ENCODE measurements at regions not wholly inside any gene's neighbourhood (a gene's known extent, or its start where the extent isn't known, plus 50 kb on each side); places are given as distances from the start of the nearest gene placed in this dataset.
"Not testable (repeated sequence)": the region's sequence is repeated elsewhere in the genome, so short reads cannot be mapped to it uniquely, and the experiment has no call there.

DNA sequence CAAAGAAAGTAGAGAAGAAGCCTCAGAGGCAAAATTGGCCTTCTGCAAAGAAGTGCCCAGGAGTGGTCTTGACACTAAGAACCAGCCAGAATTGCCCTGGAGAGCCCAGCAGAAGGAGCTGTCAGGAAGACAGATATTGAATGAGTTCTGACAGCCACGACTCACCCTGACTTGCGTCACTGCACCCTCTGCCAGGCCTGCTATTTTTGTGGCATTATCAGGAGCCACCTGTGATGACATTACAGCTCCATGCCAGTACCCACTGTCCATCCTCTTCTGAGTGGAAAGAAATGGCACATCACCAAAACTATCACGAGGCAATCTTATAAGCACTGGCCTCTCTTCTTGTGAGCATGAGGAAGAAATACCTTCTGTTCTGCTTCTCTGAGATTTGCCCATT, 67.7 kb downstream of the SMIM20 start:
- DNase-seq = no peak

DNA sequence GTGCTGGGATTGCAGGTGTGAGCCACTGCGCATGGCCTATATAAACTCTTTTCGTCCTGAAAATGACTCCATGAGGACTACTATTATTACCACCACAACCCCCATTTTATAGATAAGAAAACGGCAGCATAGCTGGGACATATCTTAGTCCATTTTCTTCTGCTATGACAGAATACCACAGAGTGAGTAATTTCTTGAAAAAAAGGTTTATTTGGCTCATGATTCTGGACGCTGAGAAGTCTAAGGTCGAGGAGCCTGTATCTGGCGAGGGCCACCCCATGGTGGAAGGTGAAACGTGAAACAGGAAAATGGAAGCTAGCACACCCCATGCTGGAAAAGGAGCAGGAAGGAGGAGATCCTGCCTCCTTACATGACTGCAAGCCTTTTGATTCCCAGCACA, 68.9 kb downstream of the SMIM20 start:
- no peak for DNase-seq

DNA sequence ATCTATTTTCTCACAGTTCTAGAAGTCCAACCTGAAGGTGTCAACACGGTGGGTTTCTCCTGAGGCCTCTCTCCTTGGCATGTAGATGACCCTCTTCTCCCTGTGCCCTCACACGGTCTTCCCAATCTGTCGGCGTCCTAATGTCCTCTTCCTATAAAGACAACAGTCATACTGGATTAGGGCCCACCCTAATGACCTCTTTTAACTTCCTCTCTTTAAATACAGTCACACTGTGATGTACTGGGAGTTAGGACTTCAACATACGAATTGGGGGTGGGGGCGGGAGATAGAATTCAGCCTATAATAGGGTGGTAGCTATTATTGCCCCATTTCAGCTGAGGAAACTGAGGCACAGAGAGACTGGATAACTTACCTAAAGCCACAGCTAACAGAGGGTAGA, 70.2 kb downstream of the SMIM20 start:
- no peak for DNase-seq

GRCh38 chr4:25984796-25985195, 70.8 kb downstream of the SMIM20 start:
- no peak for DNase-seq

DNA sequence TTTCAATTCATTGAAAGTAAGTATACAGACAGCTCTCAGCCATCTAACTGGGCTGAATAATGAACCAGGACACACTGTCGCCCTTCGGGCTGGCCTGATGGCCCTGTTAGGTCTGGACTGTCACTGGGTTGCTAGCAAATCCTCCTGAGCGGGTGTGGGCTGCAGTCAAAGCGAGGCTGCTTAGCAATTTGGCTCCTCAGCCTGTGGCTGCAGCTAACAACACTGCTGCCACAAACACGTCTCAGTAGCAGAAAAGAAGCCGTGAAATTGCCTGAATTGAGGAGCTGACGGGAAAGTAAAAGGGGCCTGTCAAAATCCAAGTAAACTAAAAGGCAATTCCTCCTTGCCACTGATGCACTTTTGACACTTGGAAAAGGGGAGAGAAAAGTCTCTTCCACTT, 72.8 kb downstream of the SMIM20 start:
- DNase-seq = no peak

DNA sequence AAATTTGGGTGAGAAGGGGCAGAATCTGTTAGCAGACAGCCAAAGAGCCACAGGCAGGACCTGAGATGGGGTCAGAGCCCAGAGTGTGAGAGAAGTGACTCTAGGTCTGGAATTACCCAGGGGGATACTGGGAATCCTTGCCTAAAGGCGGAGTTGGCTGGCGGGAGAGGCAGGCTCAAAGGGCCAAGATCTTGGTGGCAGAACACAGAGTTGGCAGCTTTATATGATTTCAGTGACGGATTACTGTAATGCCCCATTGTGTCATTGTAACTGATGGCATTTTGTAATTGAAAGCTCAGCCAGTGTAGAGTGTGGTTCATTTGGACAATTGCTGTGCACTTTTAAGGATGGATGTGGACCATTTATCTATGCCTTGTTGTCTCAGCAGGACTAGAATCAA, 77.3 kb downstream of the SMIM20 start:
- DNase-seq = no peak

DNA sequence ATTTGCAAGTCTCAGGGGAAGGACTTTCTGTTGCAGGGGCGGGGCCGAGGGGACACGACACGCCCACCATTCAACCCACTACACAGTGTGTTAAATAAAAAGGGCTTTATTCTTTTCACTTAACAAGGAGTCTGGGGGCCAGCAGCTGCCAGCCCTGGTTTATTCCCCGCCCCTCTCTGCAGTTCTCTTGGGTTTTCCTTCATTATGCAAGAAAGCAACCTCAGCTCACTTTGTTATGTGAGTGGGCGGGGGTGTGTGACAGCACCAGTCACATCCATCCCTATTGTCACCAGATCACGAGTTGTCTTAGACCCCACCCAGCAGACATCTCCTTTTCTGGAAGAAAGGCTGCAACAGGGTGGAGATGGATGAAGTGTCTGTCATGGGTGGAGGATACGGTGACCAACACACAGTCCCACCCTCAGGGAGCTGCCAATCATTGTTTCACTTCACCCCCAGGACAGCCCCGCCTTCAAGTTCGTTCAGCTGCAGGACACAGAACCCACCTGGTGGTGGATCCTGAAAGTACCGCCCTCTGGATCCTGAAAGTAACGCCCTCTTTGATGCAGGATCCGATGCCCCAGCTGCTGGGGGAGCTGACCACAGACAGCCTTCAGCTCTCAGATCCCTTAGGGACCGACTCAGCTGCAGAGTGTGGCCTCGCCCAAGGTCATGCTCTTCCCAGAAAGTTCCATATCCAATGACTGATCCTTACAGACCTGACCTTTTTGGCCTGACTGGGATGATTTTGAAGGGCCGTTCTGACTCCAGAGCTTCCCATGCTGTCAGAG, 79.6 kb downstream of the SMIM20 start:
- peak; percentile 4 to 5 for DNase-seq

DNA sequence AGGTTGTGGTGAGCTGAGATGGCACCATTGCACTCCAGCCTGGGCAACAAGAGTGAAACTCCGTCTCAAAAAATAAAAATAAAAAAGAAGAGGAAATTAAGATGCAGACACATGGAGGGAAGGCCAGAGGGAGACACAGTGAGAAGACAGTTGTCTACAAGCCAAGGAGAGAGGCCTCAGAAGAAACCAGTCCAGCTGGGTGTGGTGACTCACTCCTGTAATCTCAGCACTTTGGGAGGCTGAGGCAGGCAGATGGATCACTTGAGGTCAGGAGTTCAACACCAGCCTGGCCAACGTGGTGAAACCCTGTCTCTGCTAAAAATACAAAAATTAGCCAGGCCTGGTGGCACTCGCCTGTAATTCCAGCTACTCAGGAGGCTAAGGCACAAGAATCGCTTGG, 80.6 kb downstream of the SMIM20 start:
- not testable (repeated sequence) for DNase-seq

GRCh38 chr4:26000274-26000950, 86.4 kb downstream of the SMIM20 start:
- no peak for DNase-seq

- DNase-seq = no peak
Measured at GRCh38 chr4:26001413-26001812, 87.4 kb downstream of the SMIM20 start.

GRCh38 chr4:26001816-26002215, 87.8 kb downstream of the SMIM20 start:
- no peak for DNase-seq

DNA sequence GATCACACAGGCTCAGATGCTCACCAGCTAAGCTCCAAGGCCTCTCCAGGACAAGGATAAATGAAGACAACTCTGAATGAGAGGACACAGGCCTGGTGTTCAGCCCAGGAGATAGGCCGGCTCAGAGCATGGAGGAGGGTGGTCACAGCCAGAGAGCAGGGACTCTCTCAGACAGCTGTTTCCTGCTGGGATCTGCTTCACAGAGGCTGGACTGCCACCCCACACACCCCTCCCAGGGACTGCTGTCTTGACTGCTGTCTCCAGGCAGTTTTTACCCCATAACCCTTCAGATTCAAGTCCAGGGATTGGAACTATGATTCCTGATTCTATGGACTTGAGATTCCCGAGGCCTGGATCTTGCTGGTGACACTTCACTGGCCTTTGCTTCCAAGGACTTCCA, 89.0 kb downstream of the SMIM20 start:
- DNase-seq = no peak

- no peak for DNase-seq
Measured at GRCh38 chr4:26004290-26004689, 90.3 kb downstream of the SMIM20 start.

- no peak for DNase-seq
Measured at GRCh38 chr4:26005764-26006163, 91.7 kb downstream of the SMIM20 start.

GRCh38 chr4:26008737-26009136, 94.7 kb downstream of the SMIM20 start:
- DNase-seq = no peak

DNA sequence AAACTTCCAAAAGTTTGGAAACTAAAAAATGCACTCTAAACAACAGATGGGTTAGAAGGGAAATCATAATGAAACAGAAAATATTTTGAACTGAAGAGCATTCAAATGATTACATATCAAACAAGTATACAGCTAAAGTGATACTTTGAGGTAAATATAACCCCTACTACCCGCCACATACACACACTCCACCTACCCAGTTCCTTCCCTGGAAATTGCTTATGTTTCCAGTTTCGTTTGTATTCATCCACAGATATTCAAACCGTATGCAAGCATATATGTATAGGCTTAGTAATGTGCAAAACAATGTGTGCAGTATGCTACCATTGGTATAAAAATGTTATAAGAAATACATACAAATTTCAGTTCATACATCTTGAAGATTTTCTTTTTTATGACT, 95.5 kb downstream of the SMIM20 start:
- DNase-seq = no peak

GRCh38 chr4:26010304-26010703, 96.3 kb downstream of the SMIM20 start:
- no peak for DNase-seq

DNA sequence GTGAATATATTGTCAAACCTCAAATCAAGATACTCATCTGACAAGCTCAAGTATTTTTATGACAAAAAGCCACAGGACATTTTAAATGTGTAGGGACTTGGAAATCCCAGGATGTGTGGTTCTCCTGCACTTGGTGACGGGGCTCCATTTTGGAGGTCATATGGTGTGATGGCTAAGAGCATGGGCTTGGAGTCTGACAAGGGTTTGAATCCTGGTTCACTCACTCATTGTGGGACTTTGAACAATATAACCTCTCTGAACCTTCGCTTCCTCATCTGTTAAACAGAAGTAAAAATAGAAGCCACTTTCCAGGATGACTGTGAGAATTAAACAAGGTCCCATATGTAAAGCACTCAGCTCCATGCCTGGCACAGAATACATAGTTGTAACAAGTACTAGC, 99.6 kb downstream of the SMIM20 start:
- DNase-seq = no peak

DNA sequence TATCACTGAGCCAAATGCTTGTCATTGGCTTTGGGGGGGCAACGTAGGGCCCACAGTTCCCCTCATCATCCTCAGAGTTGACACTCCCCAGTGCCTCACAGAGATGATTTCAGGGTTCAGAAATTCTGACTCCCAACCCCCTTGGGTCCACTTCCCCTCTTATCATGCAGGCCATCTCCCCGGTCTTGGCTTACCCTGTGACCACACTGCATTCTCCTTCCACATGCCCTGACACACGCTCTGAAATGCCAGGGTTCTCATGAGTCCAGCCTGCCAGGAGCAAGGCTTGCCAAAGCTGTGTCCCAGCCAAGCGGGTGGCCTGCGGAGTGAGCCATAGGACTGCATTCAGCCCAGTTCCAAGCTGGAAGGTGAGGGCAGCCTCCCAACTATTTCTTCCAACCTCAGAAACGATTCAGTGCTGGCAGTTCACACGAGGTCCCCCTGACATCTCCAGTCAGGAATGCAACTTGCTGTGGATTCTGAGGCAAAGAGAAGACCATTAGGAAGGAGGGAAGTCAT, 101.2 kb downstream of the SMIM20 start:
- no peak for DNase-seq

- DNase-seq = no peak
Measured at GRCh38 chr4:26015906-26016305, 101.9 kb downstream of the SMIM20 start.

DNA sequence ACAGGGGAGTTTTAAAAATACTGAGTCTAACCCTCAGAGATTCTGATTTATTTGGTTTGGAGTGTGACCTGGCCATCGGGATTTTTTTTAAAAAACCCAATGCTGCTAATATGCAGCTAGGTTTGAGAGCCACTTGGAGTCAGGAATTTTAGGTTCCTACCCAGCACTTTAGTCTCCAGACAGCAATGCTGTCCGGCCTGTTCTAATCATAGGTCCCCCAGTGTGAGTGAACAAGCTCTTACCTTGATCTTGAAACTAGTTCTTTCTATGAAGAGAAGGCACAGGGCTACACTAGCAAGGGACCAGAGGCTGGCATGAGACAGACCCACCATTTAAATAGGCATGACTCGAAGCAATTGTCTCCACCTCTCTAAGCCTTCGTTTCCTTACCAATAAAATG, 103.5 kb downstream of the SMIM20 start:
- no peak for DNase-seq

GRCh38 chr4:26017961-26018700, 104.1 kb downstream of the SMIM20 start:
- DNase-seq = not testable (repeated sequence)

DNA sequence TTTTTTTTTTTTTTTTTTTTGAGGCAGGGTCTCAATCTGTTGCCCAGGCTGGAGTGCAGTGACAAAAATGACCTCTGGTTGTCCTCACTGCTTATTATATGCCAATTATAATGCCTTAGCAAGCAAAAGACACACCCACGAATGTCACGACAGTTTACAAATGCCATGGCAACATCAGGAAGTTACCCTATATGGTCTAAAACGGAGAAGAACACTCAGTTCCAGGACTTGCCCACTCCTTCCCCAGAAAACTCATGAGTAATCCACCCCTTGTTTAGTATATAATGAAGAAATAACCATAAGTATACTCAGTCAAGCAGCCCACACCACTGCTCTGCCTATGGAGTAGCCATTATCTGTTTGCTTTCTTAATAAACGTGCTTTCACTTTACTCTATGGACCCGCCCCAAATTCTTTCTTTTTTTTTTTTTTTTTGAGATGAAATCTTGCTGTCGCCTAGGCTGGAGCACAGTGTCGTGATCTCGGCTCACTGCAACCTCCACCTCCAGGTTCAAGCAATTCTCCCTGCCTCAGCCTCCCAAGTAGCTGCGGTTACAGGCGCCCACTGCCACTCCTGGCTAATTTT, 106.2 kb downstream of the SMIM20 start:
- peak; percentile 6 to 31 for DNase-seq
